Lower leg skin (tissue), 3 donors: ENCODE measurements at regions not wholly inside any gene's neighbourhood (a gene's known extent, or its start where the extent isn't known, plus 50 kb on each side); places are given as distances from the start of the nearest gene placed in this dataset.

ENCODE experiments used
- POLR2A ChIP-seq, 2 donors: fragments of 450-650 bp; IDR thresholded peaks; one replicate each; pipeline ENCODE4 v1.6.1; 2016 to 2017; ENCODE audit warnings: antibody characterized with exemption in 2 of 2, mild to moderate bottlenecking in 1 of 2, moderate library complexity in 1 of 2
- TF ChIP-seq, protein P1 (sequence below), 3 donors: fragments of 450-650 bp; IDR thresholded peaks; one replicate each; pipeline ENCODE4 v1.5.1; 2016; ENCODE audit warnings: antibody characterized with exemption in 3 of 3, mild to moderate bottlenecking in 3 of 3, moderate library complexity in 2 of 3

DNA sequence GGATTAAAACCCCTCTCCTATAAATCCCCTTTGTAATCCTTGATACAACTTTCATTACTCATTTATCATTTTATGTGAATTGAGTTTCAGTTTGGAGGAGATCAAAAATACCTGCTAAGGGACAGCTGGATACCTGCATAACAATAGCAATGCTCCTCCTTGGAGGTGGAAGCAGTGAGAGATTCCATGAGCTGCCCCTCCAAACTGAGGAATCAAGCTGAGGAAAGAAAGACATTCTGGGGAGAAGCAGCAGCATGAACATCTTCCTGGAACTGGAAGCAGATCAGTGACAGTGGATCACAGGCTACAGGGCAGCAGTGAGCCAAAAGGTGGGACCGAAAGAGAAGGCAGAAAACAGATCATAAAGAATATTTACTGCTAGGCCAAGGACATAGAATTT lies 199.8 kb upstream of the CNKSR2 start:
- no peak for TF ChIP-seq POLR2A (IDR thresholded peaks at IDR 0.05)
- TF ChIP-seq, protein P1, sequence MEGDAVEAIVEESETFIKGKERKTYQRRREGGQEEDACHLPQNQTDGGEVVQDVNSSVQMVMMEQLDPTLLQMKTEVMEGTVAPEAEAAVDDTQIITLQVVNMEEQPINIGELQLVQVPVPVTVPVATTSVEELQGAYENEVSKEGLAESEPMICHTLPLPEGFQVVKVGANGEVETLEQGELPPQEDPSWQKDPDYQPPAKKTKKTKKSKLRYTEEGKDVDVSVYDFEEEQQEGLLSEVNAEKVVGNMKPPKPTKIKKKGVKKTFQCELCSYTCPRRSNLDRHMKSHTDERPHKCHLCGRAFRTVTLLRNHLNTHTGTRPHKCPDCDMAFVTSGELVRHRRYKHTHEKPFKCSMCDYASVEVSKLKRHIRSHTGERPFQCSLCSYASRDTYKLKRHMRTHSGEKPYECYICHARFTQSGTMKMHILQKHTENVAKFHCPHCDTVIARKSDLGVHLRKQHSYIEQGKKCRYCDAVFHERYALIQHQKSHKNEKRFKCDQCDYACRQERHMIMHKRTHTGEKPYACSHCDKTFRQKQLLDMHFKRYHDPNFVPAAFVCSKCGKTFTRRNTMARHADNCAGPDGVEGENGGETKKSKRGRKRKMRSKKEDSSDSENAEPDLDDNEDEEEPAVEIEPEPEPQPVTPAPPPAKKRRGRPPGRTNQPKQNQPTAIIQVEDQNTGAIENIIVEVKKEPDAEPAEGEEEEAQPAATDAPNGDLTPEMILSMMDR (IDR thresholded peaks at IDR 0.05): no peak
